Peyer's patch (tissue), 4 donors: ENCODE measurements at regions not wholly inside any gene's neighbourhood (a gene's known extent, or its start where the extent isn't known, plus 50 kb on each side); places are given as distances from the start of the nearest gene placed in this dataset.

Source experiments
- DNase-seq, 3 donors: peaks; one replicate each; pipeline ENCODE4 v3.0.0-alpha.2; 2017 to 2019
- H3K27ac ChIP-seq, 4 donors: fragments of 200-600 bp; sonication (generic); one replicate each; pipeline ENCODE4 v1.5.1; 2016 to 2019
- H3K27me3 ChIP-seq, 2 donors: fragments of 200-600 bp; sonication (generic); one replicate each; pipeline ENCODE4 v1.5.1; 2019
- H3K36me3 ChIP-seq, 3 donors: fragments of 200-600 bp; sonication (generic); one replicate each; pipeline ENCODE4 v1.5.1; 2016 to 2019
- H3K4me1 ChIP-seq, 4 donors: fragments of 200-600 bp; sonication (generic); one replicate each; pipeline ENCODE4 v1.5.1; 2016 to 2019
- H3K4me3 ChIP-seq, 4 donors: fragments of 200-600 bp; sonication (generic); 1 replicate in 3 of 4; 2 replicates in 1 of 4; pipeline ENCODE4 v1.5.1; 2016 to 2019; ENCODE audit warnings: mild to moderate bottlenecking in 1 of 4
- H3K9me3 ChIP-seq, 4 donors: fragments of 200-600 bp; sonication (generic); one replicate each; pipeline ENCODE4 v1.5.1; 2016 to 2019; ENCODE audit warnings: mild to moderate bottlenecking in 1 of 4
- CTCF ChIP-seq, 6 experiments: fragments of 450-650 bp in 4 of 6; fragments of 200-600 bp in 2 of 6; sonication (generic) in 1 of 6; IDR thresholded peaks; one replicate each; pipeline ENCODE4 v1.5.1; 2017 to 2019; ENCODE audit warnings: antibody characterized with exemption in 6 of 6, mild to moderate bottlenecking in 3 of 6, moderate library complexity in 1 of 6
- POLR2A ChIP-seq, 2 donors: fragments of 450-650 bp; IDR thresholded peaks; one replicate each; pipeline ENCODE4 v1.5.1; 2017; ENCODE audit warnings: antibody characterized with exemption in 2 of 2, mild to moderate bottlenecking in 2 of 2, moderate library complexity in 2 of 2
- small RNA-seq, 2 donors: library from RNA; depleted of rRNA; stranded (forward); fragments of <200 nt; gene quantifications; one replicate each; pipeline ENCODE3, GENCODE V24; 2016

GRCh38 chr10:20354166-20354565, 537.9 kb downstream of the PLXDC2 start:
- H3K9me3 ChIP-seq, result no peaks in the 10 kb centered on the region
- H3K36me3 ChIP-seq, result no peaks in the 10 kb centered on the region
- DNase-seq, result no peak
- H3K27ac ChIP-seq, result no peak overlapping the region
- H3K27me3 ChIP-seq, result no peaks in the 10 kb centered on the region
- no peak overlapping the region for H3K4me3 ChIP-seq
- no peaks in the 10 kb centered on the region for H3K4me1 ChIP-seq
- no peak for TF ChIP-seq POLR2A (IDR thresholded peaks at IDR 0.05)
- no peak for TF ChIP-seq CTCF (IDR thresholded peaks at IDR 0.05)

GRCh38 chr10:20350509-20350908, 534.3 kb downstream of the PLXDC2 start:
- Histone ChIP-seq H3K27ac (no peak overlapping the region), H3K4me3 (no peak overlapping the region), H3K36me3 (no peaks in the 10 kb centered on the region), H3K27me3 (no peaks in the 10 kb centered on the region), H3K4me1 (no peaks in the 10 kb centered on the region), H3K9me3 (no peaks in the 10 kb centered on the region)
- no peak for TF ChIP-seq CTCF (IDR thresholded peaks at IDR 0.05)
- no peak for TF ChIP-seq POLR2A (IDR thresholded peaks at IDR 0.05)
- no peak for DNase-seq

- H3K4me1 ChIP-seq, result no peaks in the 10 kb centered on the region
- H3K36me3 ChIP-seq, result no peaks in the 10 kb centered on the region
- DNase-seq, result no peak
- TF ChIP-seq POLR2A (IDR thresholded peaks at IDR 0.05), result no peak
- no peak for TF ChIP-seq CTCF (IDR thresholded peaks at IDR 0.05)
- no peaks in the 10 kb centered on the region for H3K27me3 ChIP-seq
- H3K9me3 ChIP-seq, result peaks cover 0 to 3% (median 0%) of the 10 kb centered on the region in 4 donors
- no peak overlapping the region for H3K27ac ChIP-seq
- no peak overlapping the region for H3K4me3 ChIP-seq
Observed at GRCh38 chr10:20343036-20343435, 526.8 kb downstream of the PLXDC2 start.

Small RNA genes lying in the stretch of these regions (small RNA-seq; reads per million reads assigned to genes)
- gene AL590032.1 (0 reads per million in 2 donors), gene MIR4675 (0 reads per million in 2 donors)
